Activated B cell treated with CpG ODN at 0.5 μM for 24 hours (primary cell): ENCODE measurements at regions not wholly inside any gene's neighbourhood (a gene's known extent, or its start where the extent isn't known, plus 50 kb on each side); places are given as distances from the start of the nearest gene placed in this dataset.

Source experiments
- ATAC-seq: fragments of 200-7000 bp; cut with Tn5 transposase; one replicate; pipeline ENCODE4 v1.10.0; 2021; ENCODE audit warnings: low read depth, mild to moderate bottlenecking, moderate library complexity
- CTCF ChIA-PET: fragments of 350-600 bp; sonication (Branson Sonifier 250); formaldehyde crosslinking; loops from one replicate; lab custom pipeline; 2021; ENCODE audit warnings: antibody characterized with exemption; lab: Charles Lee
- POLR2A ChIA-PET: fragments of 350-600 bp; sonication (Branson Sonifier 250); formaldehyde crosslinking; loops from one replicate; lab custom pipeline; 2021; ENCODE audit warnings: antibody characterized with exemption; lab: Charles Lee
- DNase-seq: peaks from one replicate; pipeline ENCODE4 v3.0.0; 2022
- H3K27ac Mint-ChIP-seq: one replicate; pipeline ENCODE4 v1.8.0; 2020; ENCODE audit warnings: mixed read lengths
- H3K27me3 Mint-ChIP-seq: one replicate; pipeline ENCODE4 v1.8.0; 2021; ENCODE audit warnings: mixed read lengths
- H3K36me3 Mint-ChIP-seq: one replicate; pipeline ENCODE4 v1.8.0; 2021; ENCODE audit warnings: low read depth, mixed read lengths
- H3K4me1 Mint-ChIP-seq: one replicate; pipeline ENCODE4 v1.8.0; 2021; ENCODE audit warnings: mixed read lengths
- H3K4me3 Mint-ChIP-seq: one replicate; pipeline ENCODE4 v1.8.0; 2020; ENCODE audit warnings: mild to moderate bottlenecking, mixed read lengths
- H3K9me3 Mint-ChIP-seq: one replicate; pipeline ENCODE4 v1.8.0; 2020; ENCODE audit warnings: mixed read lengths
- intact Hi-C: fragments of 100-400 bp; cut with micrococcal nuclease; formaldehyde crosslinking; loops from one replicate; pipeline ENCODE4 v1.15.1; 2024
- TF ChIP-seq, protein P1 (sequence below): fragments of 200-600 bp; IDR thresholded peaks from one replicate; pipeline ENCODE4 v1.8.0; 2022; ENCODE audit warnings: antibody characterized with exemption, mild to moderate bottlenecking

DNA sequence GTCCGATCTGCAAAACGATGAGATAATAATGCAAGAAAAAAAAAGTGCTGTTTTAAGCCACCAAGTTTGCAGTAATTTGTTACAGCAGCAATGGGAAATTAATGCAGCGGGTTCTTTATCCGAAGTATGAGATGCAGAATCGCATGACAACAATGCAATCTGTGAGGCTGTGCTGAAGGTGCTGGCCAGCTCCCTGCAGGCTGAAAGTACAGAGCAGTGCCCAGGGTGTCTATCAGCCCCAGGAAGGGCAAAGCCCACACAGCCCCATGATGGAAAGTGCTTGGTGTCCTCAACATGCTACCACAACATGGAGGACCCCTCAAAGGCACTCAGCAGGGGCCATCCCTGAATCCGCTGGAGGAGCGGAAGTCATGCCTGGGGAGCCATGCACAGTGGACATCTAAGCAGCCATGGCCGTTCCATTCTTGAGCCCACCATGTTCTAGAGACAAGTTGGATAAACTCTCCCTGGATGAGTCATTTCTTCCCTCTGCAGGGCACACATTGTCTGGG, 199.5 kb upstream of the PFKP start:
- Mint-ChIP-seq H3K27me3 (peaks cover 4% of the 10 kb centered on the region), H3K36me3 (no peaks in the 10 kb centered on the region), H3K4me3 (no peak overlapping the region), H3K4me1 (no peaks in the 10 kb centered on the region), H3K9me3 (no peaks in the 10 kb centered on the region), H3K27ac (no peak overlapping the region)
- intact Hi-C loops: no loop called here
- ATAC-seq: no peak
- CTCF ChIA-PET: no interaction called here
- TF ChIP-seq, protein P1, sequence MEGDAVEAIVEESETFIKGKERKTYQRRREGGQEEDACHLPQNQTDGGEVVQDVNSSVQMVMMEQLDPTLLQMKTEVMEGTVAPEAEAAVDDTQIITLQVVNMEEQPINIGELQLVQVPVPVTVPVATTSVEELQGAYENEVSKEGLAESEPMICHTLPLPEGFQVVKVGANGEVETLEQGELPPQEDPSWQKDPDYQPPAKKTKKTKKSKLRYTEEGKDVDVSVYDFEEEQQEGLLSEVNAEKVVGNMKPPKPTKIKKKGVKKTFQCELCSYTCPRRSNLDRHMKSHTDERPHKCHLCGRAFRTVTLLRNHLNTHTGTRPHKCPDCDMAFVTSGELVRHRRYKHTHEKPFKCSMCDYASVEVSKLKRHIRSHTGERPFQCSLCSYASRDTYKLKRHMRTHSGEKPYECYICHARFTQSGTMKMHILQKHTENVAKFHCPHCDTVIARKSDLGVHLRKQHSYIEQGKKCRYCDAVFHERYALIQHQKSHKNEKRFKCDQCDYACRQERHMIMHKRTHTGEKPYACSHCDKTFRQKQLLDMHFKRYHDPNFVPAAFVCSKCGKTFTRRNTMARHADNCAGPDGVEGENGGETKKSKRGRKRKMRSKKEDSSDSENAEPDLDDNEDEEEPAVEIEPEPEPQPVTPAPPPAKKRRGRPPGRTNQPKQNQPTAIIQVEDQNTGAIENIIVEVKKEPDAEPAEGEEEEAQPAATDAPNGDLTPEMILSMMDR: no peak
- no peak for DNase-seq
- POLR2A ChIA-PET: no interaction called here

DNA sequence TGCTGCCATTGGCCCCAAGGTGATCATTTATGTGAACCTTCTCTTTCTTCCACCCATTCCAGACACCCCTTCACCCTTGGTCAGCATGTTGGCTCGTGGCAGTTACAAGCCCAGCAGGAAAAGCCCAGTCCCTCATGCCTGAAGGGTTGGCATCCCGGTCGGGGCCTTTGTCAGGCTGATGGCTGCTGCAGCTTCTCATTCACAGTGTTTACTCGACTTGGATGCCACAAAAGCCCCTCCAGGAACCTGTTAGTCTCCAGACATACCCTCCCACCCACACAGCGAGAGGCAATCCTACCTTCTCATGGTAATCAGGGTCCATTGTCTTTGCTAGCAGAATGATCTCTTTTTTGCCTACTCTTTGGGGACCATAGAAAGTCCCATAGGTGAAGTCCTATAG, 200.8 kb upstream of the PFKP start:
- ChIA-PET POLR2A (no interaction called here), CTCF (no interaction called here)
- Mint-ChIP-seq H3K9me3 (no peaks in the 10 kb centered on the region), H3K27ac (no peak overlapping the region), H3K4me3 (no peak overlapping the region), H3K36me3 (no peaks in the 10 kb centered on the region), H3K27me3 (peaks cover 4% of the 10 kb centered on the region), H3K4me1 (no peaks in the 10 kb centered on the region)
- TF ChIP-seq, protein P1: no peak
- DNase-seq: no peak
- no peak for ATAC-seq
- intact Hi-C loops: no loop called here

DNA sequence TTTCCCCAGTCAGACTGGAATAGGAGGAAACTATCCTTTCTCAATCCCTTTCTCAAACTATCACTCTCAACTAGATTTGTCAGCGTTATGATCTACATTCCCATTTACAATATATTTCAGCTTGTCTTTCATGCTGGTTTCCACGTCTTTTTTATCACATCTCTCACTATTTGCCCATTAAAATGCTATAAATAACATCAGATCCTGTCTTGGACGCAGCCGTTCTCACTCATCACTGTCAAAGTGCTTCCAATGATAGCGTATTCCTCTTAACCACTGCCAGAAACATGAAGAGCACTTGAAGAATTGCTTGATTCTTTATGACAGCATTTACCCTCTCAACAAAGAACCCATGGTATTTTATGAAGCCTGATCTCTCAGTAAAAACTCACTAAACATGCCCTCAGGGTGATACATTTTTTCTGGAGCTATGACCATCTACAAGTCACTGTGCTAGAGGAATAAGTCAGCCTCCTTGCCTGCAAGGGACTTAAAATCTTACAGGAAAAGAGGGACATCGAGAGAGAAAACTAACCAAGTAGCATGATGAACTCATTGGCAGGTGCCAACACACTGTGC, 205.6 kb upstream of the PFKP start:
- H3K4me3 Mint-ChIP-seq: no peak overlapping the region
- intact Hi-C loops: no loop called here
- DNase-seq (no peak), ATAC-seq (no peak)
- no peaks in the 10 kb centered on the region for H3K9me3 Mint-ChIP-seq
- TF ChIP-seq, protein P1: no peak
- ChIA-PET CTCF (no interaction called here), POLR2A (no interaction called here)
- no peaks in the 10 kb centered on the region for H3K4me1 Mint-ChIP-seq
- no peaks in the 10 kb centered on the region for H3K27me3 Mint-ChIP-seq
- H3K27ac Mint-ChIP-seq: no peak overlapping the region
- H3K36me3 Mint-ChIP-seq: no peaks in the 10 kb centered on the region

DNA sequence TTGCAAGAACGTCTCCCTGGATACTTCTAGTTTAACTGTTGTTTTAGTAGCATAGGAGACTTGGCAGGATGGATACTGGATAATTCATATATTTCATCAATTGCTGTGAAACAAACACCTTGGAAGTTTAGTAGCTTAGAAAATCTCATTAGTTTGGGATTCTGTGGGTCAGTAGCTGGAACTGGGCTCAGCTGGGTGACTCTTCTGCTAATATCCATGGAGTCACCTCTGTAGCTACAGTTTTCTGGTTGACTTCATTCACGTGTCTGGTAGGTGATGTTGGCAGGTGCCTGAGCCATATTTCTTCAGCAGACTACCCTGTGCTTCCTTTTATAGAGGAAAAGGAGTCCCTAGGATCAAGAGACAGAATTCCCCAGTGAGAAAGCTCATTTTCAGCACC, 208.9 kb upstream of the PFKP start:
- H3K4me3 Mint-ChIP-seq: no peak overlapping the region
- no peaks in the 10 kb centered on the region for H3K36me3 Mint-ChIP-seq
- H3K9me3 Mint-ChIP-seq: no peaks in the 10 kb centered on the region
- H3K4me1 Mint-ChIP-seq: no peaks in the 10 kb centered on the region
- intact Hi-C loops: no loop called here
- ATAC-seq: no peak
- H3K27ac Mint-ChIP-seq: no peak overlapping the region
- no peak for DNase-seq
- no peaks in the 10 kb centered on the region for H3K27me3 Mint-ChIP-seq
- ChIA-PET CTCF (no interaction called here), POLR2A (no interaction called here)
- TF ChIP-seq, protein P1: no peak

DNA sequence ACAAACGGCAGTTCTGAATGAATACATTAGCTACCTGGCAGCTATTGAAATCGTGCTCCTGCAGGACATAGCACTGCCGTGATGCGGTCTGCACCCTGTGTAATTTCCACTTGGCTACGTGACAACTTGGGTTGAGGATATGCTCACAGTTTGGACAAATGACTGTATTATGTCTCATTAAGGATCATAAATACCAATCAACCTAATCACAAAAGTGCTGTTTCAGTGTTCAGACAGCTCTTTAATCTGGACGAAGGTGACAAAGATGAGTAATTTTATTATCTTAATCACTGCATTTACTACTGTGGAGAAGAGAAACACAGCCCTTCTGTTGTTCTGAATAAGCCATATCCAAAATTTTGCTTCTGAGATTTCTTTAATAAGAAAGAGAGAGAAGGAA, 210.8 kb upstream of the PFKP start:
- no peaks in the 10 kb centered on the region for H3K9me3 Mint-ChIP-seq
- no peak for DNase-seq
- H3K4me3 Mint-ChIP-seq: no peak overlapping the region
- ATAC-seq: no peak
- no peaks in the 10 kb centered on the region for H3K27me3 Mint-ChIP-seq
- H3K4me1 Mint-ChIP-seq: no peaks in the 10 kb centered on the region
- intact Hi-C loops: no loop called here
- CTCF ChIA-PET: no interaction called here
- POLR2A ChIA-PET: no interaction called here
- no peaks in the 10 kb centered on the region for H3K36me3 Mint-ChIP-seq
- no peak overlapping the region for H3K27ac Mint-ChIP-seq
- TF ChIP-seq, protein P1: no peak
